IMR-90 (cell line): ENCODE measurements at regions not wholly inside any gene's neighbourhood (a gene's known extent, or its start where the extent isn't known, plus 50 kb on each side); places are given as distances from the start of the nearest gene placed in this dataset.

ENCODE experiments used
- CTCF ChIP-seq: conservative IDR thresholded peaks from 2 replicates; pipeline ENCODE4 v1.5.1; 2012; ENCODE audit warnings: mild to moderate bottlenecking, low read depth, low read length, improper control_type of control experiment
- MAFK ChIP-seq: IDR thresholded peaks from 2 replicates; pipeline ENCODE4 v1.6.1; 2012; ENCODE audit warnings: low read depth, low read length, improper control_type of control experiment
- MXI1 ChIP-seq: IDR thresholded peaks from 2 replicates; pipeline ENCODE4 v1.6.1; 2012; ENCODE audit warnings: low read depth, mild to moderate bottlenecking, low read length, moderate library complexity, borderline replicate concordance
- POLR2A ChIP-seq: IDR thresholded peaks from 2 replicates; pipeline ENCODE4 v1.6.1; 2012; ENCODE audit warnings: mild to moderate bottlenecking, low read depth, low read length
- RCOR1 ChIP-seq: IDR thresholded peaks from 2 replicates; pipeline ENCODE4 v1.6.1; 2012; ENCODE audit warnings: mild to moderate bottlenecking, low read length, improper control_type of control experiment; ENCODE audit not compliant: insufficient replicate concordance

DNA sequence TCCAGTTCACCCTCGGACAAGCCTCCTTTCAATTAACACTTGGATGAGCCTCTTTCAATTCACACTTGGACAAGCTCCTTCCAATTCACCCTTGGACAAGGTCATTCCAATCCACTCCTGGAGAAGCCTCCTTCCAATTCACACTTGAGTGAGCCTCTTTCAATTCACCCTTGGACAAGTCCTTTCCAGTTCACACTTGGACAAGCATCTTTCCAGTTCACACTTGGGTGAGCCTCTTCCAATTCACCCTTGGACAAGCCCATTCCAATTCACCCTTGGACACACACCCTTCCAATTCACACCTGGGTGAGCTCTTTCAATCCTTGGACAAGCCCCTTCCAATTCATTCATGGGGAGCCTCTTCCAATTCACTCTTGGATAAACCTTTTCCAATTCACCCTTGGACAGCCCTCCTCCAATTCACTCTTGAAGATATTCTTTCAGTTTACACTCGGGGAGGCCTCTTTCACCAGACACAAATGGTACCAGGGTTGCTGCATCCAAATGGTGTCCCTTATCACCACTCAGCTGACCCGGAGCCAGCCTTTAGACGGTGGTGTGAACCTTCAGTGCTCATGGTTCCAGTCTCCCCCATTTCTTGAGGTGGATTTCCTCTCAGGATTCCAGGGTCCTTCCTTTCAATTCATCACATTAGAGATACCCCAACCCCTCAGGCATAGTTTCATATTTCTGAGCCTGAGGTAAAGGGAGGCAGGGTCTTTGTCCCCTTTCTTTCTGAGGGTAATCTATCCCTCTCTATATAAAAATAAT, 183.6 kb downstream of the SH3BP4 start:
- TF ChIP-seq POLR2A (no peak), CTCF (no peak), RCOR1 (no peak), MXI1 (no peak), MAFK (no peak)
